NCI-H2196 treated with DMSO at 0.1 percent for 48 hours (cell line): ENCODE measurements at regions not wholly inside any gene's neighbourhood (a gene's known extent, or its start where the extent isn't known, plus 50 kb on each side); places are given as distances from the start of the nearest gene placed in this dataset.

Experiments
- DNase-seq: peaks from one replicate; lab custom pipeline; 2025; ENCODE audit not compliant: unreplicated experiment; lab: John Stamatoyannopoulos, UW

DNA sequence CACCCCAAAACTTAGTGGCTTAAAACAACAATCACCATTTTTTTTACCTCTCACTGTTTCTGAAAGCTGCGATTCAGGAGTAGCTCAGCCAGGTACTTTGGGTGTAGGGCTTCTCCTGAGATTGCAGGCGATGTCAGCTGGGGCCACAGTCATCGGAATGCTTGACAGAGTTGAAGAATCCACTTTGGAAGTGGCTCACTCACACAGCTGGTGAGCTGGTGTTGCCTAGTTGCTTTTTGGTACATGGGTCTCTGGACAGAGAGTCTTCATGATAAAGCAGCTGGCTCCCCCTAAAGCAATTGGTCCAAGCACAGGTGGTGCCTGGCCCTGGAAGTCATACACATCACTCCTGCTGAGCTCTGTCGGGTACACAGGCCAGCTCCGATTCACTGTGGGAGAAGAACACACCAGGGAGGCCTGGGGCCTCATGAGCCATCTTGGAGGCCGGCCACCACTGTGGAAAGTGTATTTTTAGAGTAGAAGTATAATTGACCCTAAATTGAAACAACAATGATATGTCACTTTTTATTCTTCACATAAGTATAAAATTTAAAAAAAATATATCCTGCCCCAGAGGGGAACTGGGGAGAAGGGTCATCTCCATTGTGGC is 75.2 kb upstream of the GALNT2 start:
- DNase-seq = no peak

DNA sequence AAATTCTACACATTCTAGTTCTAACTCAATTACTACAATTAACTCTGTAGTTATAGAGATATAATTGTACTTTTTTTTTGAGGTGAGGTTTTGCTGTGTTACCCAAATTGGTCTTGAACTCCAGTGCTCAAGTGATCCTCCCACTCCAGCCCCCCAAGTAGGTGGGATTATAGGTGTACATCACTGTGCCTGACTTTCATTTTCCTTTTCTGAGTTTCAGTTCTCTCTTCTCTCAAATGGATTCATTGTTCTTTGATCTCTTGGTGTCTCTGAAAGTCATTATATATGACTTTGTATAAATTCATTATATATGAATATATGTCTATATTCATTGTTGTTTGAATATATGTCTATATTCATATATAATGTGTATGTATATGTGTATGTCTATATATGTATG is 74.0 kb upstream of the GALNT2 start:
- DNase-seq = no peak

GRCh38 chr1:229993894-229994293 is 73.1 kb upstream of the GALNT2 start:
- DNase-seq = no peak

DNA sequence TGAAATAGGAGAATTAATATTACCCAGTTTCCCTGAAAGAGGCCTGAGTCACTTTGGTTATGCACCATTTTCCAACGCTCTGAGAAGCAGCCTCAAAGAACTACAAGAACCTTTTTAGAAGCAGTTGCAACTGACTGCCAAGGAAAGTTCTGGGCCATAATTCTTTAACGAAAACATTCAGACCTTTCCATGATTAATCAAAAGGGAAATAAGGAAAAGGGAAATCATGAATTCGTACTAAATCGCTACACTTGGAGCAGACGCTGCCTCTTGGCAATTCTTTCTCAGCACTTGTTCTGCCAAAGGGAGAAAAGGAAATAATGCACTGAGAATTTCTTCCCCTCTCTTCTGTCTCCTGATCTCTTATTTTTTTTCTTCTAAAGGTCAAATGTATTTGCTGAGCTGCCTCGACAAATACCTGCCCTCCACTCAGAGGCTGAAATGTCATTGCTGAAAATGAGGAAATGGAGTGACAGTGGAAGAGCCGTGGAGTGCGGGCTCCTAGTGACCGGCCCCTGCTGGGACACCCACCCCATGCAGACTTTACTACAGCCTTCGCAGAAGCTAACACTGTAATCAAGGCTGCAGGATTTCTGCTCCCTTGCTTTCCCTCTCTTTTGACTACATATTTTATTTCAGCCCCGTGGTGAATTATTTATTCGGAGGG is 67.9 kb upstream of the GALNT2 start:
- DNase-seq = no peak

DNA sequence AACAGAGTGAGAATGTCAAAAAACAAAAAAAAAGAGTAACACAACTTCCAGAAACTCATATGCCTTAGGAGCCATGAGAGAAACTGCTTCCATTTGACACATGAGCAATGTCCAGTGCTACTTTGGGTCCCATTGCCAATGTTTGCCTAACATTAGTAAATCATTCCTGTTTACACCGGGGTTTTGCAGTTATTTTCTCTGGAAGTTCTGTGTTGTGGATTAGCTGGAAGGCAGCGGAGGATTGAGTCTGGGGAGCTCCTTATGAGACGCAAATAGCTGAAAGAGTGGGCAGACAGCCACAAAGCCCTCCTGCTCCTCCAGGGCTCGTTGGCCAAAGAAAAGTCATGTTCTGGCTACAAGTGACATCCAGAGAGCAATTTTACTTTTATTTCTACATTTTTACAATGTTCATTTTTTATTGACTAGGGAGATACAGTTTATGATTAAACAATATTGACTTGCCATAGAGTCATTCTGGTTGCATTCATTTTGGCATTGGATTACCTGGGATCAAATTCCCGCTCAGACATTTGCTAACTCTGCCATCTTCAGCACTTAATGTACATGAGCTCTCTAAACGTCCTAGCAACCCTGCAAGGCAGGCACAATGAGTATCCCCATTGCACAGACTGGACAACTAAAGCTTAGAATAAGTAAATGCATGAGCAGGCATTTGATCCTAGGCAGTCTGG is 66.4 kb upstream of the GALNT2 start:
- no peak for DNase-seq

GRCh38 chr1:230002164-230002803 is 64.8 kb upstream of the GALNT2 start:
- no peak for DNase-seq

DNA sequence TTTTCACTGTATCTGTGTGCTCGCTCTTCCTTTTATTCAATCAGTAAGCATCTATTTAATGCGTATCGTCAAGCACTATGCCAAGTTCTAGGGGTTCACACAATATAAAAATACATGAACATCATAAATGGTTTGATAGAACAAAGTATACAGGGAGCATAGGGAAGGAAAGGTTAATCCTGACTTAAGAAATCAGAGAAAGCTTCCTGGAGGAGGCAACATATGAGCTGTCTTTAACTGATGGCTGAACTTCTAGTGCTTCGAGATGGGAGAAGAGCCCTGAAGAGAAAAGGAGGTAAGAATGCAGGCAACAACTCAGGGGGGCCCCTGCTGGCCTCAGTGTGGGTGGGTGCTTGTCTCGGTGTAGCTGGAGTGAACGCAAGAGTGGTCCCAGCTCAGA is 63.6 kb upstream of the GALNT2 start:
- no peak for DNase-seq

- DNase-seq = no peak
Observed at GRCh38 chr1:230005040-230005439, 62.0 kb upstream of the GALNT2 start.

- no peak for DNase-seq
Observed at GRCh38 chr1:230008721-230009120, 58.3 kb upstream of the GALNT2 start.

DNA sequence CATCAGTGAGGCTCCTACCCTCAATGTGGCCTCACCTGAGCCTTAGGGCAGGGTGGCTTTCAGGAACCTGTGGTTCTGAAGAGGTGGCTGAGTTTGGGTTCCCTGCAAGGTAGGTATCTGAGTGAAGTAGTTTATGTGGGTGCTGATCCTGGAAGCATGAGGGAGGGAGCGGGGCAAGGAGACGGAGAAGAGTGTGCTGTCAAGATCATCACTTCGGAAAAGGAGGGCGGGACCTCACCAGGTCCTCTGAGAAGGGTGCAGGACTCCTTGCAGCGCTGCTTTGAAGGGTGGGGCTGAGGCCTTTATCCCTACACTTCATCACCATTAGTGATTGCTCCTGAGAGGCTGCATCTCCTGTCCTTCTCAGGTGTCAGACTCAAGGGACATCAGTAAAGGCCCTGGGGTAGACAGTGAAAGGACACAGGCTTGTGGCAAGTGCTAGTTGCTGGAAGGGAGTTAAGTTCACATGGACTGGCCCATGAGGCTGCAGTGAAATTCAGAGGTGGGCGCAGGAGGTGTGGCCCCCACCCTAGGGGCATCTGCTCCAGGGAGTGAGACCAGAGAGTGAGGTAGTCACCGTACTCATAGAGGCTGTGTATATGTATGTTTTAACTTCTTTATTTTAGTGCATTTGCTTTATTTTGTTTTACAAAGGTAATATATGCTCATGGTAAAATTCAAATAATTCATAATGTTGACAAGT is 57.3 kb upstream of the GALNT2 start:
- DNase-seq = no peak

DNA sequence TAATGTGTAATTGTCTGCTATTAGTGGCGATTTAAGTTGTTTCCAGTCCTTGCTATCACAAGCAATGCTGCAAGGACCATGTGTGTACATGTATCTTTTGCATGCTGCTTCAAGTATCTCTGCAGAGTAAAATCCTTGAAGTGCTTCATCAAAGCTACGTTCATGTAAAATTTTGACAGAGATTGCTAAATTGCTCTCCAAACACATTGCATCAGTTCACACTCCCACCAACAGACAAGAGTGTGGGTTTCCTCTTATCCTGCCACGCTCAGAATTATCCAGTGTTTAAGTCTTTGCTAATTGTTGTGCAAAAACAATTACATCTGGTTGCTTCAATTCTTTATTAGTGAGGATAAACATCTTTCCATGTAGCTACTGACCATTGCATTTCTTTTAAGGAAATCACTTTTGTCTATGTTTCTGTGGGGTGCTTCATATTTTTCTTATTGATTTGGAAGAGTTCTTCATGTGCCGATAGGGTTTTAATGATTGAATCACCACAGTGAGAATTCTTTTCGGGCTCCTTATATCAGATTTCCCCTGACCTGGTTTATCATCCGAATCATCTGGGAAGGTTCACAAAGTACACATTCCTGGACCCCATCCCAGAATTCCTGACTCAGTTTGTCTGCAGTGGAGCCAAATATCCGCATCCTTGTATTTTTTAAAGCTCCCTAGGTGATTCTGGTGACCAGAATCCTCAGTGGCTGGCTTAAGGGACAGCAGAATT is 56.3 kb upstream of the GALNT2 start:
- DNase-seq = no peak

DNA sequence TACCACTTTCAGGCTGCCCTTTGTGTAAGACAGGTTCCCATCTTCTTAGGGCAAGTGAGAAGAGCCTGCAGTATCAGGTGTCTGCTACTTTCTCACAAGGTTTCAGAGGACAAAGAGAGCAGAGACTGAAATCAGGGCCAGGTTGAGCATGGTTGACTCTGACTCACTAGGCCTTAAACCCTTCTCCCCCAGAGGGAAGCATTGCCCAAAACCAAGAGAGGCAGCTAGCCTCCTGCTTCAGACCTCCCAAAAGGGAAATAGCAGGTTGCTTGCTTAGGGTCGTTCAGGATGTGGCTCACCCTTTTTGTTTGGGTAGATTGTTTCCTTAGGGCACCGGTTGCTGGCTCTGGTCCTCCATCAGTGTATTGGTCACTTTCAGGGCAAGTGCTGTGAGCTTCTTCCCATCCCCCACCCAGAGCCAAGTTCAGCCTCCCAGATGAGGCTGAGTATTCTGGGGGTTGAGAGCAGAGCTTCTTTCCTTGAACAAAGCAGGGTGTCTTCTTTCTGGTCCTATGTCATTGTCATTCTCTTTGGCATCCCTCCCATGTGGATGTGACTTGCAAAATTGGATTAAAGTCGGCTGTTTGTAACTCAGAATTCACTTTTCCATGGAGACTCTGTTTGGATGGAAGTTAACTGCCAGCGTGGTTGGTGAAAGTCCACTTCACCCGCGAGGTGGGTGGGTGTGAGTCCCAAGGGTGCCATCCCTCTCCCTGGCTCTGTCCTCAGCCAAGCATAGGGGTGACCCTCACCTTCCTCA is 55.5 kb upstream of the GALNT2 start:
- DNase-seq = no peak

- no peak for DNase-seq
Observed at GRCh38 chr1:230012093-230012393, 55.0 kb upstream of the GALNT2 start.

- DNase-seq = no peak
Observed at GRCh38 chr1:230012741-230013140, 54.3 kb upstream of the GALNT2 start.

- no peak for DNase-seq
Observed at GRCh38 chr1:230016159-230016558, 50.9 kb upstream of the GALNT2 start.
